PFSK-1 (cell line): ENCODE measurements at regions not wholly inside any gene's neighbourhood (a gene's known extent, or its start where the extent isn't known, plus 50 kb on each side); places are given as distances from the start of the nearest gene placed in this dataset.

Experiments
- FOXP2 ChIP-seq: optimal IDR thresholded peaks from 2 replicates; pipeline ENCODE3; 2011; ENCODE audit warnings: borderline replicate concordance, control low read depth, inconsistent platforms; ENCODE audit not compliant: insufficient read depth; ENCODE audit errors: extremely low read length, extremely low read depth
- POLR2AphosphoS5 ChIP-seq: IDR thresholded peaks from 2 replicates; pipeline ENCODE4 v1.6.1; 2012; ENCODE audit warnings: low read depth, mild to moderate bottlenecking, control low read depth, low read length, moderate library complexity
- REST ChIP-seq, 2 experiments: IDR thresholded peaks; 2 replicates each; pipeline versions ENCODE4 v1.6.1 to v1.8.0; 2011 to 2012; ENCODE audit warnings: low read depth in 2 of 2, low read length in 2 of 2, control low read depth in 1 of 2, inconsistent platforms in 1 of 2, mild to moderate bottlenecking in 1 of 2, moderate library complexity in 1 of 2; ENCODE audit not compliant: insufficient read depth in 1 of 2
- SIN3A ChIP-seq: IDR thresholded peaks from 2 replicates; pipeline ENCODE4 v1.6.1; 2012; ENCODE audit warnings: mild to moderate bottlenecking, low read length, moderate library complexity, borderline replicate concordance; ENCODE audit not compliant: insufficient read depth
- TAF1 ChIP-seq: IDR thresholded peaks from 2 replicates; pipeline ENCODE4 v1.6.1; 2012; ENCODE audit warnings: low read length, control low read depth, borderline replicate concordance; ENCODE audit not compliant: insufficient read depth

- no peak for TF ChIP-seq REST (IDR thresholded peaks at IDR 0.05; ENCODE audit: insufficient read depth in 1 of 2, low read depth in 2 of 2, low read length in 2 of 2)
- no peak for TF ChIP-seq SIN3A
- TF ChIP-seq TAF1, result no peak
- no peak for TF ChIP-seq POLR2AphosphoS5
- TF ChIP-seq FOXP2, result no peak
Measured at GRCh38 chr1:65504263-65504662, 83.8 kb downstream of the LEPR start.
